NCI-H128 (cell line): ENCODE measurements at regions not wholly inside any gene's neighbourhood (a gene's known extent, or its start where the extent isn't known, plus 50 kb on each side); places are given as distances from the start of the nearest gene placed in this dataset.
A peak's percentile ranks its signal among the peaks of the same experiment; 100 is the strongest.
"Not testable (repeated sequence)": the region's sequence is repeated elsewhere in the genome, so short reads cannot be mapped to it uniquely, and the experiment has no call there.

ENCODE experiments used
- DNase-seq: peaks from one replicate; lab custom pipeline; 2025; ENCODE audit not compliant: unreplicated experiment; lab: John Stamatoyannopoulos, UW

- DNase-seq = no peak
Observed at GRCh38 chr1:201720522-201720844, 108.5 kb upstream of the IPO9 start.

GRCh38 chr1:201721082-201722049 lies 107.6 kb upstream of the IPO9 start:
- no peak for DNase-seq

GRCh38 chr1:201724039-201724765 lies 104.8 kb upstream of the IPO9 start:
- no peak for DNase-seq

- DNase-seq = no peak
Observed at GRCh38 chr1:201724766-201725118, 104.2 kb upstream of the IPO9 start.

- DNase-seq = no peak
Observed at GRCh38 chr1:201726700-201727099, 102.3 kb upstream of the IPO9 start.

GRCh38 chr1:201728731-201729130 lies 100.2 kb upstream of the IPO9 start:
- no peak for DNase-seq

GRCh38 chr1:201729973-201730608 lies 98.9 kb upstream of the IPO9 start:
- DNase-seq = no peak

- DNase-seq = no peak
Observed at GRCh38 chr1:201730611-201731010, 98.3 kb upstream of the IPO9 start.

GRCh38 chr1:201731142-201731541 lies 97.8 kb upstream of the IPO9 start:
- no peak for DNase-seq

- no peak for DNase-seq
Observed at GRCh38 chr1:201731592-201731991, 97.4 kb upstream of the IPO9 start.

- no peak for DNase-seq
Observed at GRCh38 chr1:201732351-201732750, 96.6 kb upstream of the IPO9 start.

- DNase-seq = not testable (repeated sequence)
Observed at GRCh38 chr1:201734221-201734620, 94.7 kb upstream of the IPO9 start.

- DNase-seq = no peak
Observed at GRCh38 chr1:201734786-201735185, 94.2 kb upstream of the IPO9 start.

GRCh38 chr1:201736707-201737320 lies 92.1 kb upstream of the IPO9 start:
- DNase-seq = no peak

- no peak for DNase-seq
Observed at GRCh38 chr1:201737352-201738060, 91.5 kb upstream of the IPO9 start.

GRCh38 chr1:201739080-201739479 lies 89.9 kb upstream of the IPO9 start:
- DNase-seq = no peak

GRCh38 chr1:201739492-201740085 lies 89.4 kb upstream of the IPO9 start:
- DNase-seq = peak; percentile 67

- DNase-seq = no peak
Observed at GRCh38 chr1:201740086-201740541, 88.8 kb upstream of the IPO9 start.

- DNase-seq = no peak
Observed at GRCh38 chr1:201740670-201741111, 88.3 kb upstream of the IPO9 start.

GRCh38 chr1:201741763-201742342 lies 87.1 kb upstream of the IPO9 start:
- DNase-seq = no peak
